ENCODE measurements at regions not wholly inside any gene's neighbourhood (a gene's known extent, or its start where the extent isn't known, plus 50 kb on each side); places are given as distances from the start of the nearest gene placed in this dataset.

DNA sequence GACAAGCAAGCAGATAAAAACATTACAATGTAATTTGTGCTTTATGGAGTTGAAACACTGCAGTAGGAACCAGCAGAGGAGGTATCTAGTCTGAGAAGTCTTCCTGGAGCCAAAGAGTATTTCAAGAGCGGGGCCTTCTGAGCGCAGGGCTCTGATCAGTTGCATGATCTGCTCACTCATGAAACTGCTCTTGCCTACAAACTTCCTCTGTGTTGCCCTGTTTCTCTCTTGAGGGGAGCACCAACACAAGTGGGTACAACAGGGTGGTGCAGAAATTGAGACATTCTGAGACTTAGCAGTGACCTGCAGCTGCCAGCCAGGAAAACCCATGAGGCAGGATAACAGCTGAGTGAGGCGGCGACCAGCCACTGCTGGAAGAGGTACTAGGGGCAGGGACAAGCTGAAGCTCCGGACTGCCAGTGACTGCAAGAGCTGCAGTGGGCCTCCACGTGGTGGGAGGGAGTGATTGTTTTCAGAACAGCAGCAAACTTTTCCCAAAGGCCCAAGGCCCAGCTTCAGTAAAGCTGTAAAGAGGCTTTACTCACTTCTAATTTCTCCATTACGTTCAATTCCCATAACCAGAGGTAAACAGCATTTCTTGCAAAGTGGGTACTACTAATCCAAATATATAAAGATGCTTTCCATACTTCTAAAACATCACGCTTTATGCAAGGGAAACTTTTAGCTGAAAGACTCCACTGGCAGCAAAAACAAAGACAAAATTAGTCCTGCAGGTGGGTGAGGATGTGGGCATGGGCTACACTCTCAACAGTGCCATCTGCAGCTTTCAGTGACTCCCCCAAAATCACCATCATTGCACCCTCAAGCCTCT lies 69.0 kb upstream of the LPP start:
- no peak for TF ChIP-seq YY1 (IDR thresholded peaks at IDR 0.05; ENCODE audit: insufficient read depth, insufficient read length)
- TF ChIP-seq SUZ12 (IDR thresholded peaks at IDR 0.05; ENCODE audit: extremely low read depth, insufficient read depth, insufficient read length): no peak
